Neural progenitor cell (in vitro differentiated cells): ENCODE measurements at regions not wholly inside any gene's neighbourhood (a gene's known extent, or its start where the extent isn't known, plus 50 kb on each side); places are given as distances from the start of the nearest gene placed in this dataset.

Experiments
- DNase-seq: peaks from one replicate; pipeline ENCODE4 v3.0.0-alpha.2; 2016; ENCODE audit warnings: low spot score
- H2AFZ ChIP-seq: fragments of 200-600 bp; sonication (generic); replicated peaks from 2 replicates; pipeline ENCODE4 v1.6.1; 2016; ENCODE audit warnings: antibody characterized with exemption
- H3F3A ChIP-seq: fragments of 200-600 bp; sonication (generic); 2 replicates; pipeline ENCODE4 v1.6.1; 2016; ENCODE audit warnings: antibody characterized with exemption, low read depth
- H3K27ac ChIP-seq: fragments of 200-600 bp; sonication (generic); 2 replicates; pipeline ENCODE4 v1.5.1; 2016; ENCODE audit warnings: mild to moderate bottlenecking
- H3K27me3 ChIP-seq: fragments of 200-600 bp; sonication (generic); 2 replicates; pipeline ENCODE4 v1.6.1; 2016; ENCODE audit warnings: mild to moderate bottlenecking, moderate library complexity
- H3K36me3 ChIP-seq: fragments of 200-600 bp; sonication (generic); 2 replicates; pipeline ENCODE4 v1.5.1; 2016
- H3K4me1 ChIP-seq: fragments of 200-600 bp; sonication (generic); 2 replicates; pipeline ENCODE4 v1.6.1; 2016; ENCODE audit warnings: mixed run types
- H3K4me2 ChIP-seq: fragments of 200-600 bp; sonication (generic); 2 replicates; pipeline ENCODE4 v1.6.1; 2016
- H3K4me3 ChIP-seq: fragments of 200-600 bp; sonication (generic); 2 replicates; pipeline ENCODE4 v1.5.1; 2016
- H3K79me2 ChIP-seq: fragments of 200-600 bp; sonication (generic); 2 replicates; pipeline ENCODE4 v1.6.1; 2016; ENCODE audit warnings: low read depth
- H3K9ac ChIP-seq: fragments of 200-600 bp; sonication (generic); 2 replicates; pipeline ENCODE4 v1.6.1; 2016
- H3K9me3 ChIP-seq: fragments of 200-600 bp; sonication (generic); 2 replicates; pipeline ENCODE4 v1.5.1; 2016; ENCODE audit warnings: low read depth
- H4K20me1 ChIP-seq: fragments of 200-600 bp; sonication (generic); 2 replicates; pipeline ENCODE4 v1.6.1; 2016; ENCODE audit warnings: low read depth
- H3K27ac Mint-ChIP-seq: 3 replicates; pipeline ENCODE4 v1.8.0; 2021; ENCODE audit warnings: mixed read lengths
- H3K27me3 Mint-ChIP-seq: 2 replicates; pipeline ENCODE4 v1.8.0; 2022; ENCODE audit warnings: low read depth, mild to moderate bottlenecking, inconsistent platforms, moderate library complexity, mixed read lengths; ENCODE audit not compliant: insufficient read depth
- H3K36me3 Mint-ChIP-seq: 3 replicates; pipeline ENCODE4 v1.8.0; 2021; ENCODE audit warnings: mixed read lengths
- H3K4me1 Mint-ChIP-seq: 3 replicates; pipeline ENCODE4 v1.8.0; 2021; ENCODE audit warnings: mixed read lengths
- H3K4me3 Mint-ChIP-seq: 3 replicates; pipeline ENCODE4 v1.8.0; 2021; ENCODE audit warnings: mild to moderate bottlenecking, moderate library complexity, mixed read lengths
- H3K9me3 Mint-ChIP-seq: 3 replicates; pipeline ENCODE4 v1.8.0; 2020; ENCODE audit warnings: mixed read lengths
- EZH2 ChIP-seq: fragments of 200-600 bp; sonication (generic); IDR thresholded peaks from 2 replicates; pipeline ENCODE4 v1.6.1; 2017; ENCODE audit warnings: antibody characterized with exemption, mild to moderate bottlenecking, moderate library complexity
- EZH2phosphoT487 ChIP-seq: fragments of 200-600 bp; sonication (generic); IDR thresholded peaks from 2 replicates; pipeline ENCODE4 v1.6.1; 2017; ENCODE audit warnings: antibody characterized with exemption
- TF ChIP-seq, protein P1 (sequence below): fragments of 200-600 bp; sonication (generic); IDR thresholded peaks from 2 replicates; pipeline ENCODE4 v1.5.1; 2017; ENCODE audit warnings: antibody characterized with exemption, mild to moderate bottlenecking

GRCh38 chr4:124097447-124097846 is 615.1 kb downstream of the ANKRD50 start:
- H3F3A ChIP-seq = no peaks in the 10 kb centered on the region
- H3K4me1 ChIP-seq = no peaks in the 10 kb centered on the region
- H3K27me3 ChIP-seq = no peaks in the 10 kb centered on the region
- H2AFZ ChIP-seq = no peak overlapping the region
- Mint-ChIP-seq H3K4me3 (no peak overlapping the region), H3K9me3 (peaks cover 21% of the 10 kb centered on the region), H3K36me3 (peaks cover 1% of the 10 kb centered on the region), H3K27me3 (peaks cover 2% of the 10 kb centered on the region), H3K4me1 (peaks cover 5% of the 10 kb centered on the region), H3K27ac (no peak overlapping the region)
- no peaks in the 10 kb centered on the region for H3K79me2 ChIP-seq
- no peak overlapping the region for H3K27ac ChIP-seq
- H4K20me1 ChIP-seq = no peaks in the 10 kb centered on the region
- TF ChIP-seq EZH2 (no peak), EZH2phosphoT487 (no peak)
- TF ChIP-seq, protein P1, sequence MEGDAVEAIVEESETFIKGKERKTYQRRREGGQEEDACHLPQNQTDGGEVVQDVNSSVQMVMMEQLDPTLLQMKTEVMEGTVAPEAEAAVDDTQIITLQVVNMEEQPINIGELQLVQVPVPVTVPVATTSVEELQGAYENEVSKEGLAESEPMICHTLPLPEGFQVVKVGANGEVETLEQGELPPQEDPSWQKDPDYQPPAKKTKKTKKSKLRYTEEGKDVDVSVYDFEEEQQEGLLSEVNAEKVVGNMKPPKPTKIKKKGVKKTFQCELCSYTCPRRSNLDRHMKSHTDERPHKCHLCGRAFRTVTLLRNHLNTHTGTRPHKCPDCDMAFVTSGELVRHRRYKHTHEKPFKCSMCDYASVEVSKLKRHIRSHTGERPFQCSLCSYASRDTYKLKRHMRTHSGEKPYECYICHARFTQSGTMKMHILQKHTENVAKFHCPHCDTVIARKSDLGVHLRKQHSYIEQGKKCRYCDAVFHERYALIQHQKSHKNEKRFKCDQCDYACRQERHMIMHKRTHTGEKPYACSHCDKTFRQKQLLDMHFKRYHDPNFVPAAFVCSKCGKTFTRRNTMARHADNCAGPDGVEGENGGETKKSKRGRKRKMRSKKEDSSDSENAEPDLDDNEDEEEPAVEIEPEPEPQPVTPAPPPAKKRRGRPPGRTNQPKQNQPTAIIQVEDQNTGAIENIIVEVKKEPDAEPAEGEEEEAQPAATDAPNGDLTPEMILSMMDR = no peak
- H3K9me3 ChIP-seq = no peaks in the 10 kb centered on the region
- no peak overlapping the region for H3K4me3 ChIP-seq
- no peak overlapping the region for H3K9ac ChIP-seq
- H3K36me3 ChIP-seq = no peaks in the 10 kb centered on the region
- DNase-seq = no peak
- H3K4me2 ChIP-seq = no peak overlapping the region

DNA sequence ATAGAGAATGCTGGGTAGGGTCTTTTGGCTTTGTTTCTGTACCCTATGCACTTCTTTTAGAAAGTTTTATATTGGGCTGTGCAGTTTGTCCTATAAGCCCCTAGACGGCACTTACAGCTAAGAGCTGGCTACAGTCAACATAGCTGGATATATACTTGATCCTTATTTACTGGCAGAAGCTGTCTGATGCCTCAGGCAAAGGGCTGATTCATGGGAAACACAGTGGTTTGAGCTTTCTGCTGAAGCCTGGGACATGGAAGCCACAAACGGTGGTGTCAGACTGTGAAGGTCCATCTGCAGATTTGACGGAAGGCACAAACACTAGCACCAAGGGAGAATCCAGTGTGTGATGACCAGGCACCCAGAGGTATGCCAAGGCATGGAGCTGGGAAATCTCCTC is 608.4 kb downstream of the ANKRD50 start:
- H3K27me3 Mint-ChIP-seq = peaks cover 4% of the 10 kb centered on the region
- peaks cover 7% of the 10 kb centered on the region for H3K4me1 Mint-ChIP-seq
- H3K4me3 ChIP-seq = no peak overlapping the region

GRCh38 chr4:124104628-124105027 is 607.9 kb downstream of the ANKRD50 start:
- peaks cover 43% of the 10 kb centered on the region for H3K9me3 Mint-ChIP-seq

More for the DNA sequence above, 608.4 kb downstream of the ANKRD50 start:
- no peaks in the 10 kb centered on the region for H4K20me1 ChIP-seq
- H3K9me3 ChIP-seq = no peaks in the 10 kb centered on the region
- Mint-ChIP-seq H3K9me3 (peaks cover 43% of the 10 kb centered on the region), H3K4me3 (no peak overlapping the region), H3K36me3 (peaks cover 9% of the 10 kb centered on the region), H3K27ac (no peak overlapping the region)
- no peak for DNase-seq
- no peak overlapping the region for H3K27ac ChIP-seq
- no peaks in the 10 kb centered on the region for H3K36me3 ChIP-seq
- TF ChIP-seq EZH2 (no peak), EZH2phosphoT487 (no peak)
- TF ChIP-seq, protein P1 = no peak
- H3K4me1 ChIP-seq = no peaks in the 10 kb centered on the region
- no peaks in the 10 kb centered on the region for H3K79me2 ChIP-seq
- H2AFZ ChIP-seq = no peak overlapping the region
- H3K9ac ChIP-seq = no peak overlapping the region
- H3K27me3 ChIP-seq = no peaks in the 10 kb centered on the region
- H3K4me2 ChIP-seq = no peak overlapping the region
- no peaks in the 10 kb centered on the region for H3F3A ChIP-seq

More at GRCh38 chr4:124104628-124105027, 607.9 kb downstream of the ANKRD50 start:
- no peaks in the 10 kb centered on the region for H3K27me3 ChIP-seq
- Mint-ChIP-seq H3K27ac (no peak overlapping the region), H3K36me3 (peaks cover 9% of the 10 kb centered on the region), H3K4me3 (no peak overlapping the region), H3K4me1 (peaks cover 6% of the 10 kb centered on the region), H3K27me3 (peaks cover 4% of the 10 kb centered on the region)
- H3K79me2 ChIP-seq = no peaks in the 10 kb centered on the region
- no peak for DNase-seq
- no peak overlapping the region for H3K4me2 ChIP-seq
- TF ChIP-seq, protein P1 = no peak
- TF ChIP-seq EZH2 (no peak), EZH2phosphoT487 (no peak)
- no peak overlapping the region for H2AFZ ChIP-seq
- H3K9me3 ChIP-seq = no peaks in the 10 kb centered on the region
- H3K4me3 ChIP-seq = no peak overlapping the region
- no peaks in the 10 kb centered on the region for H3K4me1 ChIP-seq
- no peak overlapping the region for H3K27ac ChIP-seq
- H3K9ac ChIP-seq = no peak overlapping the region
- H3K36me3 ChIP-seq = no peaks in the 10 kb centered on the region
- no peaks in the 10 kb centered on the region for H4K20me1 ChIP-seq
- H3F3A ChIP-seq = no peaks in the 10 kb centered on the region
